HG03196 (cell line): ENCODE measurements at regions not wholly inside any gene's neighbourhood (a gene's known extent, or its start where the extent isn't known, plus 50 kb on each side); places are given as distances from the start of the nearest gene placed in this dataset.

Experiments used
- ATAC-seq: cut with Tn5 transposase; IDR thresholded peaks from one replicate; pipeline ENCODE4 v1.9.1; 2021; ENCODE audit not compliant: unreplicated experiment

GRCh38 chr15:62953021-62953420 lies 89.5 kb upstream of the TPM1 start:
- no peak for ATAC-seq

GRCh38 chr15:62953496-62954045 lies 89.0 kb upstream of the TPM1 start:
- ATAC-seq, result no peak

- no peak for ATAC-seq
Measured at GRCh38 chr15:62957130-62957529, 85.4 kb upstream of the TPM1 start.

- ATAC-seq, result no peak
Measured at GRCh38 chr15:62958528-62959363, 83.8 kb upstream of the TPM1 start.

GRCh38 chr15:62961134-62961533 lies 81.4 kb upstream of the TPM1 start:
- no peak for ATAC-seq

- no peak for ATAC-seq
Measured at GRCh38 chr15:62962101-62962995, 80.2 kb upstream of the TPM1 start.

GRCh38 chr15:62964251-62964650 lies 78.3 kb upstream of the TPM1 start:
- no peak for ATAC-seq

GRCh38 chr15:62966294-62967078 lies 76.1 kb upstream of the TPM1 start:
- ATAC-seq, result no peak

- ATAC-seq, result no peak
Measured at GRCh38 chr15:62968699-62969098, 73.8 kb upstream of the TPM1 start.

GRCh38 chr15:62969442-62970089 lies 73.0 kb upstream of the TPM1 start:
- ATAC-seq, result no peak

GRCh38 chr15:62972814-62973213 lies 69.7 kb upstream of the TPM1 start:
- no peak for ATAC-seq

GRCh38 chr15:62975515-62975914 lies 67.0 kb upstream of the TPM1 start:
- ATAC-seq, result no peak

- no peak for ATAC-seq
Measured at GRCh38 chr15:62976301-62976881, 66.2 kb upstream of the TPM1 start.

GRCh38 chr15:62977952-62978811 lies 64.4 kb upstream of the TPM1 start:
- ATAC-seq, result no peak

- no peak for ATAC-seq
Measured at GRCh38 chr15:62979252-62979651, 63.3 kb upstream of the TPM1 start.

- ATAC-seq, result no peak
Measured at GRCh38 chr15:62981071-62981470, 61.5 kb upstream of the TPM1 start.

- ATAC-seq, result no peak
Measured at GRCh38 chr15:62983956-62984355, 58.6 kb upstream of the TPM1 start.

GRCh38 chr15:62985768-62986167 lies 56.8 kb upstream of the TPM1 start:
- ATAC-seq, result no peak

- no peak for ATAC-seq
Measured at GRCh38 chr15:62986948-62987347, 55.6 kb upstream of the TPM1 start.
